ENCODE measurements at regions not wholly inside any gene's neighbourhood (a gene's known extent, or its start where the extent isn't known, plus 50 kb on each side); places are given as distances from the start of the nearest gene placed in this dataset.

DNA sequence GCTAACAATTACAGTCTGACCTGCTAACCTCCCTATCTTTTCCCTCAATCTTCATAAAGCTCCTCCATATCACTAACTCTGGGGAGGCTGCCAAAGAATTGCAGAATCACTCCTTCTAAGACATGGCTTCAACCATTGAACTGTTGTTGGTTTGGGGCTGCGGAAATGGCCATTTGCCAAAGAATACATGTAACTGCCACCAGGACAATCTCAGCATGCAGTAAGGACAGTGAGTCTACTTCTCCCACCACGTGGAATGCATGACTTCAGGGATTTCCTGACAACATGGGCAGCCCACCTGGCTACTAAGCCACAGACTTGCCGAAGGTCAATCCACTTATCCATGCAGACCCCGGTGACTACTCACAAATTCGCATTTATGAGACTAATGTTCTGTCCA is 104.3 kb upstream of the NUDT7 start:
- TF ChIP-seq CTCF (IDR thresholded peaks at IDR 0.05) (no peak), POLR2A (IDR thresholded peaks at IDR 0.05) (no peak)
